CD4-positive, alpha-beta memory T cell (primary cell): ENCODE measurements at regions not wholly inside any gene's neighbourhood (a gene's known extent, or its start where the extent isn't known, plus 50 kb on each side); places are given as distances from the start of the nearest gene placed in this dataset.
A peak's percentile ranks its signal among the peaks of the same experiment; 100 is the strongest.
"Not testable (repeated sequence)": the region's sequence is repeated elsewhere in the genome, so short reads cannot be mapped to it uniquely, and the experiment has no call there.

Experiments
- CTCF ChIA-PET: fragments of 350-600 bp; sonication (Branson Sonifier 250); formaldehyde crosslinking; loops from one replicate; lab custom pipeline; 2021; ENCODE audit warnings: inconsistent platforms; ENCODE audit not compliant: partially characterized antibody; lab: Charles Lee
- POLR2A ChIA-PET: fragments of 350-600 bp; sonication (Branson Sonifier 250); formaldehyde crosslinking; loops from one replicate; lab custom pipeline; 2021; ENCODE audit not compliant: partially characterized antibody; lab: Charles Lee
- DNase-seq, 5 donors: peaks; one replicate each; pipeline versions ENCODE4 v3.0.0 to v3.0.0-alpha.2; 2020 to 2022; ENCODE audit warnings: mixed read lengths in 1 of 5
- H3K27ac ChIP-seq: one replicate; pipeline ENCODE4 v1.7.0; 2013; ENCODE audit warnings: low read depth, low read length
- H3K27me3 ChIP-seq: 2 replicates; pipeline ENCODE4 v1.7.0; 2013; ENCODE audit warnings: mild to moderate bottlenecking, low read length, moderate library complexity; ENCODE audit not compliant: insufficient read depth
- H3K36me3 ChIP-seq: 2 replicates; pipeline ENCODE4 v1.7.0; 2013; ENCODE audit warnings: mild to moderate bottlenecking, low read length, moderate library complexity; ENCODE audit not compliant: insufficient read depth
- H3K4me1 ChIP-seq: 2 replicates; pipeline ENCODE4 v1.7.0; 2013; ENCODE audit warnings: mild to moderate bottlenecking, low read length, moderate library complexity; ENCODE audit not compliant: insufficient read depth
- H3K4me3 ChIP-seq, 2 donors: one replicate each; pipeline ENCODE4 v1.7.0; 2013; ENCODE audit warnings: low read length in 2 of 2, mild to moderate bottlenecking in 1 of 2
- H3K9me3 ChIP-seq, 2 donors: one replicate each; pipeline ENCODE4 v1.7.0; 2013; ENCODE audit warnings: low read length in 2 of 2, control low read depth in 1 of 2; ENCODE audit not compliant: control insufficient read depth in 1 of 2
- H3K27ac Mint-ChIP-seq, 7 donors: one replicate each; pipeline ENCODE4 v1.8.0; 2020 to 2021; ENCODE audit warnings: mixed read lengths in 7 of 7, mild to moderate bottlenecking in 6 of 7, inconsistent platforms in 3 of 7, moderate library complexity in 3 of 7
- H3K27me3 Mint-ChIP-seq, 2 donors: one replicate each; pipeline ENCODE4 v1.8.0; 2020 to 2021; ENCODE audit warnings: mixed read lengths in 2 of 2
- H3K36me3 Mint-ChIP-seq, 2 donors: one replicate each; pipeline ENCODE4 v1.8.0; 2020 to 2021; ENCODE audit warnings: mixed read lengths in 2 of 2, inconsistent platforms in 1 of 2, mild to moderate bottlenecking in 1 of 2
- H3K4me1 Mint-ChIP-seq, 4 donors: one replicate each; pipeline ENCODE4 v1.8.0; 2020 to 2021; ENCODE audit warnings: mixed read lengths in 4 of 4, mild to moderate bottlenecking in 1 of 4
- H3K4me3 Mint-ChIP-seq, 8 donors: one replicate each; pipeline ENCODE4 v1.8.0; 2020 to 2021; ENCODE audit warnings: mixed read lengths in 8 of 8, mild to moderate bottlenecking in 7 of 8, moderate library complexity in 6 of 8, inconsistent platforms in 3 of 8
- H3K9me3 Mint-ChIP-seq, 8 donors: one replicate each; pipeline ENCODE4 v1.8.0; 2020 to 2021; ENCODE audit warnings: mixed read lengths in 8 of 8, mild to moderate bottlenecking in 5 of 8, inconsistent platforms in 3 of 8, moderate library complexity in 1 of 8
- intact Hi-C: fragments of 100-400 bp; cut with micrococcal nuclease; formaldehyde crosslinking; loops from one replicate; pipeline ENCODE4 v1.15.1; 2023

- H3K27me3 ChIP-seq, POLR2A ChIA-PET: not testable (repeated sequence)
Measured at GRCh38 chr12:97988588-97988987, 526.0 kb downstream of the RMST start.

DNA sequence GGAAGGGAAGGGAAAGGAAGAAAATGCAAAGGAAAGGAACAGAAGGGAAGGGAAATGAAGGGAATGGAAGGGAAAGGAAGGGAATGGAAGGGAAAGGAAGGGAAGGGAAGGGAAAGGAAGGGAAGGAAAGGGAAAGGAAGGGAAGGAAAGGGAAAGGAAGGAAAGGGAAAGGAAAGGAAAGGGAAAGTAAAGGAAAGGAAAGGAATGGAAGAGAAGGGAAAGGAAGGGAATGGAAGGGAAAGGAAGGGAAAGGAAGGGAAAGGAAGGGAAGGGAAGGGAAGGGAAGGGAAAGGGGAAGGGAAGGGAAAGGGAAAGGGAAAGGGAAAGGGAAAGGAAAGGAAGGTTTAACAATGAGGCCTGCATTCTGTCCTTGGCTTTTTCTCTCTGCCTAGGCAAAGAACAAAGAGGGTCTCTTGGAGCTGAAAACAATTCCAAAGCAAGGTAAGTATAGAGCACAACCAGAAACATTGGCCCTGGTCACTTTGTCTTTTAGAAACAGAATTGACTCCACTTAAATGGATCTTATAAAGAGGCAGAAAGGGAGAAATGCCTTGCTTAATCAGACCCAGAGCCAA lies 525.9 kb upstream of the TMPO start:
- peaks cover 0 to 2% of the 10 kb centered on the region in 2 donors for H3K27me3 Mint-ChIP-seq

More at GRCh38 chr12:97988588-97988987, 526.0 kb downstream of the RMST start:
- H3K27ac Mint-ChIP-seq, H3K27me3 Mint-ChIP-seq, H3K4me3 Mint-ChIP-seq, H3K36me3 ChIP-seq, H3K27ac ChIP-seq, H3K4me1 ChIP-seq, intact Hi-C loops, CTCF ChIA-PET, H3K9me3 ChIP-seq, H3K4me1 Mint-ChIP-seq, H3K36me3 Mint-ChIP-seq, H3K4me3 ChIP-seq, DNase-seq: not testable (repeated sequence)
- H3K9me3 Mint-ChIP-seq = peaks cover 0 to 16% (median 8%) of the 10 kb centered on the region in 8 donors

DNA sequence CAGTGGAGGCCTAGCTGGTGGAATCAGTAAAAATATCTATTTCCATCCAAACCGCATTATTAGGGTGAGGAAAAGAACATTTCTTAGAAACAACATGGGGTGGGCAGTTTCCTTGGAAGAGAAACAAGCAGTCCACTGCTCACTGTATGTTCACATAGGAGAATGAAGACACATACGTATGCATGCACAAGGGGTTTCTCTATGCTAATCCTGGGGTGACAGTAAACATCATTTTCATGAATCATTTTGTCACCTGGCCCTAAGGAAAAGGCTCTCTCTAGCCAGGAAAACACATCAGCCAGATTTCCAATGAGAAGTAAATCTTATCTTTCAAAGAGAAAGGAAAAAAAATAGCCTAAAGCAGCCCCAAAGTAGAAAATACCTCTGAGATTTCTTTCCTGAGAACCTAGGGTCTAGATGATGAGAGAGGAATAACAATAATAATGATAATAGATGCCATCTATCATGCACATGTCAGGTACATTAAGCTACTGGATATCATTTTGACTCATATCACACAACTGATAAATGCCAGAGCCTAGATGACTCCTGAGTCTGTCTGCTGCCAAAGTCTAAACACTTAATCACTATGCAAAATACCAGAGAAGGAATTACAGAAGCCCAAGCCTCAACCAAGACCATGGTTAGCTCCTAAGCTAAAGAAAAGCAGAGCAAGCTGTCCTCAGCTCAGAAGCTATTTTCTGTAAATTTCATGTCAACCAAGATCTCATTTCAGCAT lies 520.5 kb upstream of the TMPO start:
- DNase-seq = no peak

More for the DNA sequence above, 525.9 kb upstream of the TMPO start:
- peaks cover 0 to 16% (median 8%) of the 10 kb centered on the region in 8 donors for H3K9me3 Mint-ChIP-seq
- Histone ChIP-seq H3K4me1 (no peaks in the 10 kb centered on the region), H3K27me3 (no peaks in the 10 kb centered on the region), H3K36me3 (no peaks in the 10 kb centered on the region), H3K9me3 (no peaks in the 10 kb centered on the region), H3K4me3 (no peak overlapping the region), H3K27ac (no peak overlapping the region)
- intact Hi-C loops = no loop called here
- no peak overlapping the region for H3K4me3 Mint-ChIP-seq
- H3K27ac Mint-ChIP-seq = no peak overlapping the region
- ChIA-PET POLR2A (no interaction called here), CTCF (no interaction called here)
- H3K4me1 Mint-ChIP-seq = no peaks in the 10 kb centered on the region
- H3K36me3 Mint-ChIP-seq = no peaks in the 10 kb centered on the region
- no peak for DNase-seq

DNA sequence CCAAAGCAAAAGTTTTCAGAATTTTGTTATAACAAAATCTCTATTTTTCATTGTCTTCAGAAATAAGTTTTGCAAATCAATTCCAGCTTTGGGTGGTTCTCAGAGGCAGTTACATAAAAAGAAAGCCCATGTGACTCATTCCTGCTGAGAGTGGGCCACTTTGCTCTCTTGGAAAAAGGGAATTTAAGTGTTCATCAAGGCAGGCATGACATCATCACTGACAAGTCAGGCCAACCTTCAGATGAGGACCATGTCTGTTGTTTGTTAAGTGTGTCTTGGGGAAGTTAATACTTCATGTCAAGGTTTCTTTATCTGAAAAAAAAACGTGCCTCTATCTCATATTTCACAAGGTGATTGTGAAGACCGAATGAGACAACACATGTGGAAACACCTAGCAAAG lies 519.8 kb upstream of the TMPO start:
- intact Hi-C loops = no loop called here
- H3K36me3 ChIP-seq = no peaks in the 10 kb centered on the region
- no peaks in the 10 kb centered on the region for H3K27me3 ChIP-seq
- H3K4me1 Mint-ChIP-seq = no peaks in the 10 kb centered on the region
- peaks cover 0 to 10% (median 7%) of the 10 kb centered on the region in 8 donors for H3K9me3 Mint-ChIP-seq
- no peak overlapping the region for H3K4me3 ChIP-seq
- peaks cover 0 to 3% of the 10 kb centered on the region in 2 donors for H3K27me3 Mint-ChIP-seq
- H3K4me3 Mint-ChIP-seq = no peak overlapping the region
- H3K4me1 ChIP-seq = no peaks in the 10 kb centered on the region
- no peak overlapping the region for H3K27ac Mint-ChIP-seq
- H3K9me3 ChIP-seq = no peaks in the 10 kb centered on the region
- POLR2A ChIA-PET = no interaction called here
- DNase-seq = no peak
- H3K27ac ChIP-seq = no peak overlapping the region
- CTCF ChIA-PET = no interaction called here
- no peaks in the 10 kb centered on the region for H3K36me3 Mint-ChIP-seq

More for the DNA sequence above, 520.5 kb upstream of the TMPO start:
- H3K27me3 ChIP-seq = no peaks in the 10 kb centered on the region
- intact Hi-C loops = no loop called here
- H3K9me3 Mint-ChIP-seq = peaks cover 0 to 10% (median 7%) of the 10 kb centered on the region in 8 donors
- ChIA-PET CTCF (interaction anchor here (1.3 kb wide), 1 partner anchor 34 kb away, joined by 3 read pairs; no protein-coding TSS in a partner anchor), POLR2A (no interaction called here)
- no peak overlapping the region for H3K27ac ChIP-seq
- H3K4me3 Mint-ChIP-seq = no peak overlapping the region
- no peaks in the 10 kb centered on the region for H3K36me3 ChIP-seq
- no peak overlapping the region for H3K27ac Mint-ChIP-seq
- H3K36me3 Mint-ChIP-seq = no peaks in the 10 kb centered on the region
- H3K27me3 Mint-ChIP-seq = peaks cover 0 to 1% of the 10 kb centered on the region in 2 donors
- H3K9me3 ChIP-seq = no peaks in the 10 kb centered on the region
- H3K4me1 Mint-ChIP-seq = no peaks in the 10 kb centered on the region
- H3K4me1 ChIP-seq = no peaks in the 10 kb centered on the region
- H3K4me3 ChIP-seq = no peak overlapping the region

DNA sequence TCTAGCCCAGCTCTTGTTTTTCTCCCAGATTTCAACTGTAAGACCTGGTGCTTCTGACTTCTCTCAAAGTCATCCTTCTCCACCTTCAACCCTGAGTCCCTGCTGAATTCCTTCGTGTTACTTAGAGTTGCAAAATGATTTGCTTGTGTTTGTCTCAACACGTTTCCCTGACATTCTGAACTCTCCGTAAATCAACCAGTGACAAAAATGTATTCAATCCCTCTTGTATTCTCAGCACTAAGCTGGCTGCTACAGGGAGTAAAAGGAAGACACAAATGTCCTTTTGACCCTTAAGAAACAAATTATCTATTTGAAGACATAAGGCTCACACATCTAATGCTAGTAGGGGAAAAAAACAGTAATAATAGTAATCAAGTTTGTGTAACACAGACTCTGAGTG lies 514.0 kb upstream of the TMPO start:
- H3K36me3 ChIP-seq = no peaks in the 10 kb centered on the region
- ChIA-PET POLR2A (no interaction called here), CTCF (no interaction called here)
- H3K4me1 ChIP-seq = no peaks in the 10 kb centered on the region
- Mint-ChIP-seq H3K4me1 (peaks cover 0 to 5% (median under 1%) of the 10 kb centered on the region in 4 donors), H3K36me3 (no peaks in the 10 kb centered on the region), H3K9me3 (peaks cover 0 to 3% (median 0%) of the 10 kb centered on the region in 8 donors), H3K4me3 (no peak overlapping the region), H3K27ac (no peak overlapping the region), H3K27me3 (peaks cover 3 to 6% of the 10 kb centered on the region in 2 donors)
- H3K27me3 ChIP-seq = no peaks in the 10 kb centered on the region
- H3K4me3 ChIP-seq = no peak overlapping the region
- no peak for DNase-seq
- H3K27ac ChIP-seq = no peak overlapping the region
- H3K9me3 ChIP-seq = no peaks in the 10 kb centered on the region
- intact Hi-C loops = no loop called here

- Mint-ChIP-seq H3K4me1 (peaks cover 0 to 5% (median under 1%) of the 10 kb centered on the region in 4 donors), H3K4me3 (no peak overlapping the region), H3K27ac (no peak overlapping the region), H3K9me3 (peaks cover 0 to 3% (median 0%) of the 10 kb centered on the region in 8 donors), H3K27me3 (peaks cover 3 to 6% of the 10 kb centered on the region in 2 donors), H3K36me3 (no peaks in the 10 kb centered on the region)
- no peaks in the 10 kb centered on the region for H3K36me3 ChIP-seq
- DNase-seq = peak in 2 of 5 donors; percentile 3 to 4
- H3K9me3 ChIP-seq = no peaks in the 10 kb centered on the region
- H3K27me3 ChIP-seq = no peaks in the 10 kb centered on the region
- ChIA-PET CTCF (no interaction called here), POLR2A (no interaction called here)
- no peak overlapping the region for H3K27ac ChIP-seq
- no peak overlapping the region for H3K4me3 ChIP-seq
- intact Hi-C loops = no loop called here
- no peaks in the 10 kb centered on the region for H3K4me1 ChIP-seq
Measured at GRCh38 chr12:98002887-98003493, 512.4 kb upstream of the TMPO start.

DNA sequence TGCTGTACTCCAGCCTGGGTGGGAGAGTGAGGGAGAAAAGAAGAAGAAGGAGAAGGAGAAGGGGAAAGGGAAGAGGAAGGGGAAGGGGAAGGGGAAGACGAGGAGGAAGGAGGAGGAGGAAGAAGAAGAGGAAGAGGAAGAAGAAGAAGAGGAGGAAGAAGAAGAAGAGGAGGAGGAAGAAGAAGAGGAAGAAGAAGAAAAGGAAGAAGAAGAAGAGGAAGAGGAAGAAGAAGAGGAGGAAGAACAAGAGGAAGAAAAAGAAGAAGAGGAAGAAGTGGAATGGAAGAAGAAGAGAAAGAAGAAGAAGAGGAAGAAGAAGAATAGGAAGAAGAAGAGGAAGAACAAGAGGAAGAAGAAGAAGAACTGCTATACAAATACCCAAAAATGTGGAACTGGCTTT lies 507.4 kb upstream of the TMPO start:
- Histone ChIP-seq H3K27ac (no peak overlapping the region), H3K36me3 (no peaks in the 10 kb centered on the region), H3K9me3 (no peaks in the 10 kb centered on the region), H3K4me3 (no peak overlapping the region), H3K27me3 (no peaks in the 10 kb centered on the region), H3K4me1 (no peaks in the 10 kb centered on the region)
- ChIA-PET POLR2A (no interaction called here), CTCF (no interaction called here)
- DNase-seq = no peak
- Mint-ChIP-seq H3K4me3 (no peak overlapping the region), H3K36me3 (no peaks in the 10 kb centered on the region), H3K9me3 (peaks cover 0 to 2% (median 0%) of the 10 kb centered on the region in 8 donors), H3K4me1 (peaks cover 0 to 3% (median under 1%) of the 10 kb centered on the region in 4 donors), H3K27ac (no peak overlapping the region), H3K27me3 (peaks cover under 1 to 3% of the 10 kb centered on the region in 2 donors)
- intact Hi-C loops = no loop called here
